Endothelial cell of umbilical vein (primary cell): ENCODE measurements at regions not wholly inside any gene's neighbourhood (a gene's known extent, or its start where the extent isn't known, plus 50 kb on each side); places are given as distances from the start of the nearest gene placed in this dataset.

Source experiments
- BruUV-seq: library from RNA; stranded (reverse); fragments of 400-500 nt; replicated peaks from 2 replicates; lab custom pipeline; 2021; lab: Mats Ljungman, UMichigan
- CTCF ChIA-PET: fragments of 300-600, 350-600 bp; sonication (Branson Sonifier 250); formaldehyde crosslinking; loops from one replicate; lab custom pipeline; 2021; ENCODE audit warnings: antibody characterized with exemption, inconsistent platforms; lab: Charles Lee
- POLR2A ChIA-PET: fragments of 300-600, 350-600 bp; sonication (Branson Sonifier 250); formaldehyde crosslinking; loops from one replicate; lab custom pipeline; 2021; ENCODE audit warnings: antibody characterized with exemption, inconsistent platforms; lab: Charles Lee
- DNase-seq: peaks from one replicate; pipeline ENCODE4 v3.0.0-alpha.2; 2011; ENCODE audit warnings: low read depth, low spot score
- FAIRE-seq: peaks from 2 replicates; lab custom pipeline; 2011; peaks lifted over from hg19 to GRCh38; lab: Jason Lieb, UNC
- H2AFZ ChIP-seq: 2 replicates; pipeline ENCODE4 v1.6.0; 2012; ENCODE audit warnings: low read depth, low read length, control low read depth, inconsistent platforms
- H3K27ac ChIP-seq: 2 replicates; pipeline ENCODE4 v1.5.1; 2011; ENCODE audit warnings: low read depth, mild to moderate bottlenecking, control low read depth, low read length, moderate library complexity; ENCODE audit not compliant: insufficient read depth
- H3K27me3 ChIP-seq, 2 experiments: 2 replicates each; pipeline versions ENCODE4 v1.6.0 to v1.6.1; 2011; ENCODE audit warnings: low read length in 2 of 2, mixed read lengths in 1 of 2; ENCODE audit not compliant: control insufficient read depth in 2 of 2, insufficient read depth in 2 of 2
- H3K36me3 ChIP-seq, 2 experiments: 2 replicates in 1 of 2; 3 replicates in 1 of 2; pipeline ENCODE4 v1.5.1; 2011; ENCODE audit warnings: low read length in 2 of 2, mild to moderate bottlenecking in 1 of 2, moderate library complexity in 1 of 2; ENCODE audit not compliant: control insufficient read depth in 2 of 2, insufficient read depth in 2 of 2; ENCODE audit errors: extremely low read depth in 1 of 2
- H3K4me1 ChIP-seq: 3 replicates; pipeline ENCODE4 v1.5.1; 2011; ENCODE audit warnings: mild to moderate bottlenecking, low read length; ENCODE audit not compliant: control insufficient read depth, insufficient read depth; ENCODE audit errors: extremely low read depth
- H3K4me2 ChIP-seq: 2 replicates; pipeline ENCODE4 v1.6.1; 2011; ENCODE audit warnings: low read length, control low read depth, mixed read lengths; ENCODE audit not compliant: insufficient read depth
- H3K4me3 ChIP-seq, 3 experiments: fragments of 200-600 bp in 1 of 3; sonication (generic), shearing (Covaris generic) in 1 of 3; replicated peaks in 1 of 3; 2 replicates each; pipeline ENCODE4 v1.5.1; 2011 to 2016; ENCODE audit warnings: control low read depth in 3 of 3, low read length in 3 of 3, mild to moderate bottlenecking in 2 of 3, inconsistent platforms in 1 of 3, low read depth in 1 of 3, moderate library complexity in 1 of 3; ENCODE audit not compliant: insufficient read depth in 1 of 3
- H3K79me2 ChIP-seq: 2 replicates; pipeline ENCODE4 v1.6.0; 2012; ENCODE audit warnings: low read length, inconsistent platforms; ENCODE audit not compliant: control insufficient read depth, insufficient read depth
- H3K9ac ChIP-seq: replicated peaks from 2 replicates; pipeline ENCODE3; 2011; ENCODE audit warnings: low read length, control low read depth; ENCODE audit not compliant: insufficient read depth; ENCODE audit errors: extremely low read depth
- H3K9me1 ChIP-seq: replicated peaks from 3 replicates; pipeline ENCODE4 v1.6.0; 2011; ENCODE audit warnings: mild to moderate bottlenecking, low read length; ENCODE audit not compliant: control insufficient read depth, insufficient read depth; ENCODE audit errors: extremely low read depth
- H3K9me3 ChIP-seq: replicated peaks from 2 replicates; pipeline ENCODE4 v1.5.1; 2012; ENCODE audit warnings: low read length, inconsistent platforms; ENCODE audit not compliant: control insufficient read depth, insufficient read depth
- H4K20me1 ChIP-seq: replicated peaks from 2 replicates; pipeline ENCODE3; 2011; ENCODE audit warnings: mild to moderate bottlenecking, low read length; ENCODE audit not compliant: control insufficient read depth, insufficient read depth; ENCODE audit errors: extremely low read depth
- EZH2 ChIP-seq: IDR thresholded peaks from 2 replicates; pipeline ENCODE4 v1.6.1; 2012; ENCODE audit warnings: borderline replicate concordance, low read depth, mild to moderate bottlenecking, moderate library complexity, low read length, inconsistent platforms; ENCODE audit not compliant: severe bottlenecking
- FOS ChIP-seq: IDR thresholded peaks from 2 replicates; pipeline ENCODE4 v1.6.1; 2011; ENCODE audit warnings: mild to moderate bottlenecking, low read length, moderate library complexity, borderline replicate concordance; ENCODE audit not compliant: insufficient read depth
- GATA2 ChIP-seq: IDR thresholded peaks from 2 replicates; pipeline ENCODE4 v1.7.0; 2011; ENCODE audit warnings: low read depth, mild to moderate bottlenecking, moderate library complexity, mixed read lengths, low read length; ENCODE audit not compliant: insufficient read length, insufficient read depth
- JUN ChIP-seq: IDR thresholded peaks from 2 replicates; pipeline ENCODE4 v1.6.1; 2011; ENCODE audit warnings: borderline replicate concordance, low read depth; ENCODE audit not compliant: insufficient read length, insufficient read depth
- MYC ChIP-seq: IDR thresholded peaks from one replicate; pipeline ENCODE4 v1.6.1; 2011; ENCODE audit warnings: mild to moderate bottlenecking, low read depth, low read length
- POLR2A ChIP-seq: IDR thresholded peaks from 2 replicates; pipeline ENCODE4 v1.6.1; 2012; ENCODE audit warnings: low read depth, mild to moderate bottlenecking, control low read depth, low read length
- POLR2AphosphoS5 ChIP-seq: IDR thresholded peaks from 2 replicates; pipeline ENCODE4 v1.6.1; 2012; ENCODE audit warnings: low read depth, mild to moderate bottlenecking, control low read depth, low read length, moderate library complexity; ENCODE audit not compliant: insufficient read depth
- dilution Hi-C: fragments of 300-500 bp; cut with MboI; formaldehyde crosslinking; loops from one replicate; pipeline ENCODE4 v1.15.0; 2019; ENCODE audit warnings: low sequenced_read_pairs; ENCODE audit not compliant: extremely low pct_ligation_motif_present
- intact Hi-C: fragments of 100-400 bp; cut with micrococcal nuclease; formaldehyde crosslinking; loops from one replicate; pipeline ENCODE4 v1.10.0; 2022
- TF ChIP-seq, protein P1 (sequence below), 2 donors: IDR thresholded peaks; 1 replicate in 1 of 2; 2 replicates in 1 of 2; pipeline ENCODE4 v1.5.1; 2011; ENCODE audit warnings: low read length in 2 of 2, mild to moderate bottlenecking in 2 of 2, moderate library complexity in 2 of 2, control low read depth in 1 of 2, inconsistent platforms in 1 of 2, low read depth in 1 of 2; ENCODE audit not compliant: insufficient read depth in 1 of 2; ENCODE audit errors: extremely low read depth in 1 of 2
- TF ChIP-seq, protein P2 (sequence below): IDR thresholded peaks from 2 replicates; pipeline ENCODE4 v1.6.1; 2011; ENCODE audit not compliant: insufficient read depth, insufficient read length

GRCh38 chr11:27242591-27242990 lies 120.4 kb downstream of the CCDC34 start:
- POLR2A ChIA-PET: no interaction called here

More at GRCh38 chr11:27242591-27242990, 120.4 kb downstream of the CCDC34 start:
- no peaks in the 10 kb centered on the region for H3K9me3 ChIP-seq
- H3K79me2 ChIP-seq: no peaks in the 10 kb centered on the region
- H2AFZ ChIP-seq: no peak overlapping the region
- H3K27me3 ChIP-seq: peaks cover 27 to 28% of the 10 kb centered on the region in 2 experiments
- no peak overlapping the region for H3K27ac ChIP-seq
- no peaks in the 10 kb centered on the region for H3K9me1 ChIP-seq
- DNase-seq (no peak), FAIRE-seq (no peak)
- no peaks in the 10 kb centered on the region for H3K4me1 ChIP-seq
- dilution Hi-C loops (no loop called here), intact Hi-C loops (no loop called here)
- TF ChIP-seq FOS (no peak), POLR2A (no peak), POLR2AphosphoS5 (no peak), EZH2 (no peak), JUN (no peak), GATA2 (no peak), MYC (no peak)
- TF ChIP-seq, protein P1, sequence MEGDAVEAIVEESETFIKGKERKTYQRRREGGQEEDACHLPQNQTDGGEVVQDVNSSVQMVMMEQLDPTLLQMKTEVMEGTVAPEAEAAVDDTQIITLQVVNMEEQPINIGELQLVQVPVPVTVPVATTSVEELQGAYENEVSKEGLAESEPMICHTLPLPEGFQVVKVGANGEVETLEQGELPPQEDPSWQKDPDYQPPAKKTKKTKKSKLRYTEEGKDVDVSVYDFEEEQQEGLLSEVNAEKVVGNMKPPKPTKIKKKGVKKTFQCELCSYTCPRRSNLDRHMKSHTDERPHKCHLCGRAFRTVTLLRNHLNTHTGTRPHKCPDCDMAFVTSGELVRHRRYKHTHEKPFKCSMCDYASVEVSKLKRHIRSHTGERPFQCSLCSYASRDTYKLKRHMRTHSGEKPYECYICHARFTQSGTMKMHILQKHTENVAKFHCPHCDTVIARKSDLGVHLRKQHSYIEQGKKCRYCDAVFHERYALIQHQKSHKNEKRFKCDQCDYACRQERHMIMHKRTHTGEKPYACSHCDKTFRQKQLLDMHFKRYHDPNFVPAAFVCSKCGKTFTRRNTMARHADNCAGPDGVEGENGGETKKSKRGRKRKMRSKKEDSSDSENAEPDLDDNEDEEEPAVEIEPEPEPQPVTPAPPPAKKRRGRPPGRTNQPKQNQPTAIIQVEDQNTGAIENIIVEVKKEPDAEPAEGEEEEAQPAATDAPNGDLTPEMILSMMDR (IDR thresholded peaks at IDR 0.05; ENCODE audit: extremely low read depth in 1 of 2, insufficient read depth in 1 of 2, low read depth in 1 of 2, low read length in 2 of 2): no peak
- TF ChIP-seq, protein P2, sequence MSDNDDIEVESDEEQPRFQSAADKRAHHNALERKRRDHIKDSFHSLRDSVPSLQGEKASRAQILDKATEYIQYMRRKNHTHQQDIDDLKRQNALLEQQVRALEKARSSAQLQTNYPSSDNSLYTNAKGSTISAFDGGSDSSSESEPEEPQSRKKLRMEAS: no peak
- CTCF ChIA-PET: interaction anchor here (1.4 to 1.6 kb wide), 2 partner anchors 39 to 54 kb away, joined by 3 to 10 read pairs; no protein-coding TSS in a partner anchor
- H3K9ac ChIP-seq: no peak overlapping the region
- no peak overlapping the region for H3K4me2 ChIP-seq
- H3K36me3 ChIP-seq: no peaks in the 10 kb centered on the region
- no peaks in the 10 kb centered on the region for H4K20me1 ChIP-seq
- H3K4me3 ChIP-seq: no peak overlapping the region
- BruUV-seq: no TSS peak
